HepG2 (cell line): ENCODE measurements at regions not wholly inside any gene's neighbourhood (a gene's known extent, or its start where the extent isn't known, plus 50 kb on each side); places are given as distances from the start of the nearest gene placed in this dataset.

ENCODE experiments used
- ATAC-seq: fragments of 200-7000 bp; cut with Tn5 transposase; 3 replicates; pipeline ENCODE4 v1.9.1; 2020; ENCODE audit warnings: mild to moderate bottlenecking, moderate library complexity
- BruUV-seq: library from RNA; stranded (reverse); fragments of 400-500 nt; replicated peaks from 2 replicates; lab custom pipeline; 2021; lab: Mats Ljungman, UMichigan
- CTCF ChIA-PET: fragments of 300-600 bp; formaldehyde crosslinking; extraction: SDS; loops from one replicate; lab custom pipeline; 2021; ENCODE audit warnings: low total read pairs, inconsistent platforms, low intra/inter-chr PET ratio; lab: Yijun Ruan, JAX
- POLR2A ChIA-PET: fragments of 350-600 bp; sonication (Branson Sonifier 250); formaldehyde crosslinking; loops from one replicate; lab custom pipeline; 2020; ENCODE audit warnings: antibody characterized with exemption, inconsistent platforms; lab: Yijun Ruan, JAX
- DNase-seq: peaks from one replicate; pipeline ENCODE4 v3.0.0-alpha.2; 2015; ENCODE audit warnings: low spot score
- FAIRE-seq: peaks from 3 replicates; lab custom pipeline; 2011; peaks lifted over from hg19 to GRCh38; lab: Jason Lieb, UNC
- H2AFZ ChIP-seq: one replicate; pipeline ENCODE4 v1.6.1; 2011; ENCODE audit warnings: low read length, inconsistent platforms
- H3K27ac ChIP-seq: fragments of 300-600 bp; 3 replicates; pipeline ENCODE4 v1.8.0; 2011; ENCODE audit warnings: mixed run types, mild to moderate bottlenecking, mixed read lengths, low read length, inconsistent platforms; ENCODE audit not compliant: insufficient read depth; ENCODE audit errors: extremely low read length
- H3K27me3 ChIP-seq, 2 experiments: fragments of 200-600 bp in 1 of 2; 2 replicates in 1 of 2; 3 replicates in 1 of 2; pipeline versions ENCODE4 v1.6.0 to v1.8.0; 2011; ENCODE audit warnings: low read length in 2 of 2, mild to moderate bottlenecking in 2 of 2, moderate library complexity in 2 of 2, inconsistent platforms in 1 of 2; ENCODE audit not compliant: insufficient read depth in 2 of 2, control insufficient read depth in 1 of 2
- H3K36me3 ChIP-seq, 2 experiments: fragments of 200-600 bp in 1 of 2; replicated peaks in 1 of 2; 2 replicates in 1 of 2; 3 replicates in 1 of 2; pipeline versions ENCODE4 v1.5.1 to v1.8.0; 2011; ENCODE audit warnings: low read length in 2 of 2, inconsistent platforms in 1 of 2; ENCODE audit not compliant: insufficient read depth in 2 of 2, control insufficient read depth in 1 of 2
- H3K4me1 ChIP-seq: 2 replicates; pipeline ENCODE4 v1.5.1; 2012; ENCODE audit warnings: low read length, inconsistent platforms; ENCODE audit not compliant: insufficient read depth
- H3K4me2 ChIP-seq: 2 replicates; pipeline ENCODE4 v1.6.0; 2011; ENCODE audit warnings: low read depth, low read length, inconsistent platforms
- H3K4me3 ChIP-seq, 3 experiments: fragments of 200-600 bp in 1 of 3; sonication (generic), shearing (Covaris generic) in 1 of 3; replicated peaks in 1 of 3; 2 replicates each; pipeline ENCODE4 v1.5.1; 2011 to 2016; ENCODE audit warnings: low read length in 3 of 3, inconsistent platforms in 2 of 3, low read depth in 2 of 3, mild to moderate bottlenecking in 2 of 3, control low read depth in 1 of 3, mixed read lengths in 1 of 3; ENCODE audit not compliant: insufficient read depth in 1 of 3
- H3K79me2 ChIP-seq: one replicate; pipeline ENCODE4 v1.6.1; 2011; ENCODE audit warnings: low read length, inconsistent platforms; ENCODE audit not compliant: insufficient read depth
- H3K9ac ChIP-seq: 2 replicates; pipeline ENCODE4 v1.6.0; 2011; ENCODE audit warnings: mild to moderate bottlenecking, low read depth, low read length, inconsistent platforms; ENCODE audit not compliant: insufficient read depth
- H3K9me3 ChIP-seq: 2 replicates; pipeline ENCODE4 v1.5.1; 2012; ENCODE audit warnings: mild to moderate bottlenecking, low read length
- H4K20me1 ChIP-seq: 2 replicates; pipeline ENCODE4 v1.6.0; 2011; ENCODE audit warnings: inconsistent platforms, mild to moderate bottlenecking, low read length, moderate library complexity; ENCODE audit not compliant: insufficient read depth
- ATF3 ChIP-seq: sonication (generic); formaldehyde crosslinking; IDR thresholded peaks from 2 replicates; pipeline ENCODE4 v1.4.0; 2020; ENCODE audit warnings: missing genetic modification reagents
- BCL3 ChIP-seq: sonication (generic); formaldehyde crosslinking; IDR thresholded peaks from 2 replicates; pipeline ENCODE4 v1.5.1; 2020; ENCODE audit warnings: mild to moderate bottlenecking, missing genetic modification reagents, moderate library complexity
- DRAP1 ChIP-seq: IDR thresholded peaks from 2 replicates; pipeline ENCODE4 v1.6.1; 2016; ENCODE audit warnings: missing genetic modification reagents, missing compliant biosample characterization
- HDAC6 ChIP-seq: fragments of 200-600 bp; sonication (generic); IDR thresholded peaks from 2 replicates; pipeline ENCODE4 v1.7.0; 2017; ENCODE audit warnings: mild to moderate bottlenecking, antibody characterized with exemption, low read length, low read depth
- MAFF ChIP-seq: IDR thresholded peaks from 2 replicates; pipeline ENCODE4 v1.6.1; 2011; ENCODE audit warnings: low read depth, low read length, improper control_type of control experiment
- MAZ ChIP-seq, 2 experiments: sonication (generic) in 1 of 2; formaldehyde crosslinking in 1 of 2; IDR thresholded peaks; 2 replicates each; pipeline versions ENCODE4 v1.5.0 to v1.6.1; 2012 to 2020; ENCODE audit warnings: low read depth in 2 of 2, mild to moderate bottlenecking in 2 of 2, borderline replicate concordance in 1 of 2, improper control_type of control experiment in 1 of 2, low read length in 1 of 2, missing genetic modification reagents in 1 of 2, moderate library complexity in 1 of 2
- NKX3-1 ChIP-seq: sonication (generic); formaldehyde crosslinking; IDR thresholded peaks from 2 replicates; pipeline ENCODE4 v1.5.0; 2020; ENCODE audit warnings: missing genetic modification reagents
- NPAS2 ChIP-seq: sonication (generic); formaldehyde crosslinking; IDR thresholded peaks from 2 replicates; pipeline ENCODE4 v1.8.0; 2022; ENCODE audit warnings: mild to moderate bottlenecking, missing genetic modification reagents, borderline replicate concordance
- NR1H2 ChIP-seq: sonication (generic); formaldehyde crosslinking; IDR thresholded peaks from 2 replicates; pipeline ENCODE4 v1.8.1; 2022; ENCODE audit warnings: low read depth, missing genetic modification reagents, borderline replicate concordance
- SNAI1 ChIP-seq: sonication (generic); formaldehyde crosslinking; IDR thresholded peaks from 2 replicates; pipeline ENCODE4 v1.5.0; 2020; ENCODE audit warnings: mild to moderate bottlenecking, missing genetic modification reagents, borderline replicate concordance
- ZEB1 ChIP-seq: IDR thresholded peaks from 2 replicates; pipeline ENCODE4 v1.6.1; 2012; ENCODE audit warnings: mild to moderate bottlenecking, low read depth, inconsistent platforms; ENCODE audit not compliant: insufficient replicate concordance
- WGBS: methylation state at CpG from one replicate; pipeline ENCODE4 v1.1.6; 2017; ENCODE audit warnings: low lambda C conversion rate; 5-methylcytosine and 5-hydroxymethylcytosine counted together
- in situ Hi-C: cut with HindIII; loops from 2 replicates; pipeline ENCODE4 v1.10.0; 2017; ENCODE audit warnings: low pct_unique_long_range_greater_than_20kb; ENCODE audit not compliant: extremely low pct_ligation_motif_present
- intact Hi-C: fragments of 100-400 bp; cut with micrococcal nuclease; formaldehyde crosslinking; loops from one replicate; pipeline ENCODE4 v1.10.0; 2022; ENCODE audit not compliant: unreplicated experiment
- TF ChIP-seq, protein P1 (sequence below): IDR thresholded peaks from 2 replicates; pipeline ENCODE4 v1.6.1; 2016; ENCODE audit warnings: mild to moderate bottlenecking, missing biosample characterization, missing genetic modification reagents

DNA sequence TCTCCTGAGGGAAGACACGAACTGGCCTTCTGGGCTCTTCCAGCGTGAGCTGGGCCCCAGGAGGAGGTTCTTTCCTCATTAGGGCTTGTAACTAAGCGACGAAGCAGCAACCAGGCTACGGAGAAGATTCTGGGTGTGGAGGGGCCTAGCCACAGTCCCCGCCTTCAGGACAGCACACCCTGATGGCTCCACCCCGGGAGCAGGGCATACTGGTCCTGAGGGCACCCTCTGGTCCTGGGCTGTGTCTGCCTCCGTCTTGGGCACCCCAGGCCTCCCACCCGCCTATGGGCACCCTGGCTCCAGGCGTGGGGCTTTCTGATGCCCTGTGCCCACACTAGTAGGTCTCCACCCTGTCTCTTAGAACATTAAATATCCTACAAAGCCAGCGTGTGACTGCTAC lies 136.4 kb downstream of the OLFM1 start:
- FAIRE-seq, result no peak
- DNase-seq, result no peak
- H3K9me3 ChIP-seq, result no peaks in the 10 kb centered on the region
- peaks cover 7 to 38% of the 10 kb centered on the region in 2 experiments; a peak in 3 of 5 replicates for H3K27me3 ChIP-seq
- H3K9ac ChIP-seq, result no peak overlapping the region
- no peak for ATAC-seq
- intact Hi-C loops (no loop called here), in situ Hi-C loops (no loop called here)
- no TSS peak for BruUV-seq
- no peak overlapping the region for H3K4me2 ChIP-seq
- H3K4me1 ChIP-seq, result no peaks in the 10 kb centered on the region
- 10% methylated on average over 7 of the region's 11 CpGs for WGBS
- no peak overlapping the region for H3K4me3 ChIP-seq
- POLR2A ChIA-PET, result no interaction called here
- H3K79me2 ChIP-seq, result no peaks in the 10 kb centered on the region
- no peaks in the 10 kb centered on the region for H3K36me3 ChIP-seq
- H2AFZ ChIP-seq, result no peak overlapping the region
- CTCF ChIA-PET, result no interaction called here
- TF ChIP-seq HDAC6 (no peak), NR1H2 (no peak), NKX3-1 (CRISPR knock-in tag) (no peak), MAZ (IDR thresholded peaks at IDR 0.05; ENCODE audit: borderline replicate concordance, low read depth, low read length) (no peak), MAZ (CRISPR knock-in tag; IDR thresholded peaks at IDR 0.05; ENCODE audit: low read depth) (no peak), MAFF (no peak), SNAI1 (CRISPR knock-in tag) (no peak), ATF3 (CRISPR knock-in tag) (no peak), BCL3 (CRISPR knock-in tag) (no peak), ZEB1 (no peak), NPAS2 (CRISPR knock-in tag) (no peak), DRAP1 (CRISPR knock-in tag) (no peak)
- TF ChIP-seq, protein P1, sequence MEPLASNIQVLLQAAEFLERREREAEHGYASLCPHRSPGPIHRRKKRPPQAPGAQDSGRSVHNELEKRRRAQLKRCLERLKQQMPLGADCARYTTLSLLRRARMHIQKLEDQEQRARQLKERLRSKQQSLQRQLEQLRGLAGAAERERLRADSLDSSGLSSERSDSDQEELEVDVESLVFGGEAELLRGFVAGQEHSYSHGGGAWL (CRISPR knock-in tag), result no peak
- TF ChIP-seq, all 625 proteins: peak for 0
- H3K27ac ChIP-seq, result no peak overlapping the region
- H4K20me1 ChIP-seq, result no peaks in the 10 kb centered on the region
